DND-41 (cell line): ENCODE measurements at regions not wholly inside any gene's neighbourhood (a gene's known extent, or its start where the extent isn't known, plus 50 kb on each side); places are given as distances from the start of the nearest gene placed in this dataset.

ENCODE experiments used
- ATAC-seq: fragments of 200-7000 bp; cut with Tn5 transposase; 3 replicates; pipeline ENCODE4 v1.9.1; 2021; ENCODE audit warnings: low read depth; ENCODE audit not compliant: insufficient read depth
- DNase-seq: peaks from one replicate; pipeline ENCODE4 v3.0.0-alpha.2; 2020
- H2AFZ ChIP-seq: 2 replicates; pipeline ENCODE4 v1.6.0; 2012; ENCODE audit warnings: low read depth, low read length
- H3K27ac ChIP-seq: 2 replicates; pipeline ENCODE4 v1.5.1; 2012; ENCODE audit warnings: low read length, inconsistent platforms
- H3K27me3 ChIP-seq: fragments of 200-600 bp; sonication (generic); 2 replicates; pipeline ENCODE4 v1.6.0; 2012; ENCODE audit warnings: low read length, mild to moderate bottlenecking, inconsistent platforms; ENCODE audit not compliant: insufficient read depth, poor library complexity
- H3K36me3 ChIP-seq: 2 replicates; pipeline ENCODE4 v1.5.1; 2012; ENCODE audit warnings: low read length, inconsistent platforms; ENCODE audit not compliant: insufficient read depth
- H3K4me1 ChIP-seq: 2 replicates; pipeline ENCODE4 v1.5.1; 2012; ENCODE audit warnings: mild to moderate bottlenecking, low read length; ENCODE audit not compliant: insufficient read depth
- H3K4me2 ChIP-seq: 2 replicates; pipeline ENCODE4 v1.6.0; 2012; ENCODE audit warnings: mild to moderate bottlenecking, moderate library complexity, low read length, inconsistent platforms; ENCODE audit not compliant: insufficient read depth
- H3K4me3 ChIP-seq, 2 experiments: fragments of 200-600 bp in 1 of 2; shearing (Covaris generic) in 1 of 2; 2 replicates each; pipeline ENCODE4 v1.5.1; 2012 to 2016; ENCODE audit warnings: inconsistent platforms in 2 of 2, low read length in 2 of 2, mild to moderate bottlenecking in 2 of 2, low read depth in 1 of 2, moderate library complexity in 1 of 2
- H3K79me2 ChIP-seq: 2 replicates; pipeline ENCODE4 v1.6.0; 2012; ENCODE audit warnings: low read length, inconsistent platforms; ENCODE audit not compliant: insufficient read depth
- H3K9ac ChIP-seq: 2 replicates; pipeline ENCODE4 v1.6.0; 2012; ENCODE audit warnings: low read depth, mild to moderate bottlenecking, inconsistent platforms, low read length, moderate library complexity
- H3K9me3 ChIP-seq: 2 replicates; pipeline ENCODE4 v1.5.1; 2012; ENCODE audit warnings: low read length, moderate library complexity, mild to moderate bottlenecking, inconsistent platforms; ENCODE audit not compliant: insufficient read depth, severe bottlenecking
- H4K20me1 ChIP-seq: 2 replicates; pipeline ENCODE4 v1.6.0; 2012; ENCODE audit warnings: low read length; ENCODE audit not compliant: insufficient read depth
- EZH2 ChIP-seq: IDR thresholded peaks from 3 replicates; pipeline ENCODE4 v1.6.1; 2012; ENCODE audit warnings: borderline replicate concordance, low read depth, mild to moderate bottlenecking, moderate library complexity, low read length, inconsistent platforms; ENCODE audit not compliant: severe bottlenecking
- TF ChIP-seq, protein P1 (sequence below): IDR thresholded peaks from 2 replicates; pipeline ENCODE4 v1.5.1; 2012; ENCODE audit warnings: borderline replicate concordance, low read length, moderate library complexity, mild to moderate bottlenecking; ENCODE audit not compliant: poor library complexity, severe bottlenecking; ENCODE audit errors: extremely low read depth

GRCh38 chr10:57962839-57963238 is 304.9 kb downstream of the IPMK start:
- DNase-seq (no peak), ATAC-seq (no peak)
- no peaks in the 10 kb centered on the region for H4K20me1 ChIP-seq
- H3K4me1 ChIP-seq: no peaks in the 10 kb centered on the region
- H3K27me3 ChIP-seq: no peaks in the 10 kb centered on the region
- H3K36me3 ChIP-seq: no peaks in the 10 kb centered on the region
- H3K9ac ChIP-seq: no peak overlapping the region
- no peaks in the 10 kb centered on the region for H3K9me3 ChIP-seq
- no peak overlapping the region for H3K4me2 ChIP-seq
- TF ChIP-seq EZH2: no peak
- TF ChIP-seq, protein P1, sequence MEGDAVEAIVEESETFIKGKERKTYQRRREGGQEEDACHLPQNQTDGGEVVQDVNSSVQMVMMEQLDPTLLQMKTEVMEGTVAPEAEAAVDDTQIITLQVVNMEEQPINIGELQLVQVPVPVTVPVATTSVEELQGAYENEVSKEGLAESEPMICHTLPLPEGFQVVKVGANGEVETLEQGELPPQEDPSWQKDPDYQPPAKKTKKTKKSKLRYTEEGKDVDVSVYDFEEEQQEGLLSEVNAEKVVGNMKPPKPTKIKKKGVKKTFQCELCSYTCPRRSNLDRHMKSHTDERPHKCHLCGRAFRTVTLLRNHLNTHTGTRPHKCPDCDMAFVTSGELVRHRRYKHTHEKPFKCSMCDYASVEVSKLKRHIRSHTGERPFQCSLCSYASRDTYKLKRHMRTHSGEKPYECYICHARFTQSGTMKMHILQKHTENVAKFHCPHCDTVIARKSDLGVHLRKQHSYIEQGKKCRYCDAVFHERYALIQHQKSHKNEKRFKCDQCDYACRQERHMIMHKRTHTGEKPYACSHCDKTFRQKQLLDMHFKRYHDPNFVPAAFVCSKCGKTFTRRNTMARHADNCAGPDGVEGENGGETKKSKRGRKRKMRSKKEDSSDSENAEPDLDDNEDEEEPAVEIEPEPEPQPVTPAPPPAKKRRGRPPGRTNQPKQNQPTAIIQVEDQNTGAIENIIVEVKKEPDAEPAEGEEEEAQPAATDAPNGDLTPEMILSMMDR: no peak
- H3K79me2 ChIP-seq: no peaks in the 10 kb centered on the region
- no peak overlapping the region for H3K27ac ChIP-seq
- no peak overlapping the region for H3K4me3 ChIP-seq
- H2AFZ ChIP-seq: no peak overlapping the region

DNA sequence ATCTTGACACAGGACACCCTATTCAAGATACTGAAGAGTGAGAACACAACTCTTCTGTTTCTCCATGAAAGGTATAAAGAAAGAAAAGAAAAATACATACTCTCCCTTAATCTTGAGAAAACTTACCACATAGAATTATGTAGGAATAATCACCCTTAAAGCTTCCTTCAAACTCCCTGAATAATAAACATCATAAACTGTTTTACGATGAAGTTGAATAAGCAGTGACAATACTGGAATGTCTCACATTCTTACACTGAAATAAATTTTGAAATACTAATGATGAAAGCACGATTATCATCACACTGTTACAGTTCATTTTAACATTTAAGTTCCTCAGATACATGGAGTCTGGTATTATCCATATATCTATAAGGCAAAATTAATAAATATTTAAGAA is 306.2 kb downstream of the IPMK start:
- TF ChIP-seq, protein P1: no peak
- TF ChIP-seq EZH2: no peak
- no peaks in the 10 kb centered on the region for H3K36me3 ChIP-seq
- no peak for ATAC-seq

GRCh38 chr10:57960406-57960805 is 307.3 kb downstream of the IPMK start:
- no peak for ATAC-seq
- no peak overlapping the region for H2AFZ ChIP-seq

More for the DNA sequence above, 306.2 kb downstream of the IPMK start:
- Histone ChIP-seq H3K4me1 (no peaks in the 10 kb centered on the region), H3K9ac (no peak overlapping the region), H3K4me2 (no peak overlapping the region), H3K79me2 (no peaks in the 10 kb centered on the region), H2AFZ (no peak overlapping the region), H3K27ac (no peak overlapping the region), H4K20me1 (no peaks in the 10 kb centered on the region), H3K27me3 (no peaks in the 10 kb centered on the region), H3K9me3 (no peaks in the 10 kb centered on the region), H3K4me3 (no peak overlapping the region)
- no peak for DNase-seq

More at GRCh38 chr10:57960406-57960805, 307.3 kb downstream of the IPMK start:
- Histone ChIP-seq H3K4me3 (no peak overlapping the region), H3K4me2 (no peak overlapping the region), H3K79me2 (no peaks in the 10 kb centered on the region), H3K27ac (no peak overlapping the region), H3K36me3 (no peaks in the 10 kb centered on the region), H3K4me1 (no peaks in the 10 kb centered on the region), H3K9ac (no peak overlapping the region), H4K20me1 (no peaks in the 10 kb centered on the region), H3K27me3 (no peaks in the 10 kb centered on the region), H3K9me3 (no peaks in the 10 kb centered on the region)
- no peak for TF ChIP-seq EZH2
- TF ChIP-seq, protein P1: no peak
- DNase-seq: no peak
